ENCODE measurements at regions not wholly inside any gene's neighbourhood (a gene's known extent, or its start where the extent isn't known, plus 50 kb on each side); places are given as distances from the start of the nearest gene placed in this dataset.

GRCh38 chr20:11057624-11058023, 383.8 kb upstream of the JAG1 start (continued):
- TF ChIP-seq E2F6 (IDR thresholded peaks at IDR 0.05) = no peak
- no peak for TF ChIP-seq SP4 (IDR thresholded peaks at IDR 0.05; ENCODE audit: low read length)
- TF ChIP-seq MAX (IDR thresholded peaks at IDR 0.05) = no peak
- TF ChIP-seq SP1 (IDR thresholded peaks at IDR 0.05; ENCODE audit: low read depth, low read length) = no peak
- no peak for TF ChIP-seq GTF2F1 (IDR thresholded peaks at IDR 0.05; ENCODE audit: borderline replicate concordance, low read depth, low read length)

All from H1 (cell line).